ENCODE measurements at regions not wholly inside any gene's neighbourhood (a gene's known extent, or its start where the extent isn't known, plus 50 kb on each side); places are given as distances from the start of the nearest gene placed in this dataset.
"Not testable (repeated sequence)": the region's sequence is repeated elsewhere in the genome, so short reads cannot be mapped to it uniquely, and the experiment has no call there.

- not testable (repeated sequence) for H3K4me1 ChIP-seq (ENCODE audit: control insufficient read depth in 2 of 2, insufficient read depth in 2 of 2, low read length in 1 of 2); H3K27me3 ChIP-seq (ENCODE audit: control insufficient read depth in 1 of 2, insufficient read depth in 2 of 2, low read length in 2 of 2); H3K4me3 ChIP-seq (ENCODE audit: low read depth in 1 of 2, low read length in 2 of 2); H3K36me3 ChIP-seq (ENCODE audit: control insufficient read depth in 2 of 2, insufficient read depth in 2 of 2, low read length in 1 of 2); H3K9me3 ChIP-seq (ENCODE audit: control insufficient read depth in 2 of 2, insufficient read depth in 1 of 2, low read depth in 1 of 2, low read length in 1 of 2); H3K27ac ChIP-seq (ENCODE audit: low read depth in 2 of 2, low read length in 1 of 2)
- 85 to 89% methylated on average over 5 of the region's 5 CpGs for WGBS, 2 donors
Observed at GRCh38 chr17:74134234-74134633, 69.2 kb upstream of the RPL38 start.

GRCh38 chr17:74134991-74135390, 68.5 kb upstream of the RPL38 start:
- H3K9me3 ChIP-seq (ENCODE audit: control insufficient read depth in 2 of 2, insufficient read depth in 1 of 2, low read depth in 1 of 2, low read length in 1 of 2), result no peaks in the 10 kb centered on the region
- WGBS, 2 donors, result 45 to 67% methylated on average over 1 of the region's 1 CpG
- no peaks in the 10 kb centered on the region for H3K36me3 ChIP-seq (ENCODE audit: control insufficient read depth in 2 of 2, insufficient read depth in 2 of 2, low read length in 1 of 2)
- H3K4me1 ChIP-seq (ENCODE audit: control insufficient read depth in 2 of 2, insufficient read depth in 2 of 2, low read length in 1 of 2), result no peaks in the 10 kb centered on the region
- no peak overlapping the region for H3K27ac ChIP-seq (ENCODE audit: low read depth in 2 of 2, low read length in 1 of 2)
- no peaks in the 10 kb centered on the region for H3K27me3 ChIP-seq (ENCODE audit: control insufficient read depth in 1 of 2, insufficient read depth in 2 of 2, low read length in 2 of 2)
- no peak overlapping the region for H3K4me3 ChIP-seq (ENCODE audit: low read depth in 1 of 2, low read length in 2 of 2)

- Histone ChIP-seq H3K4me1 (ENCODE audit: control insufficient read depth in 2 of 2, insufficient read depth in 2 of 2, low read length in 1 of 2) (no peaks in the 10 kb centered on the region), H3K27ac (ENCODE audit: low read depth in 2 of 2, low read length in 1 of 2) (no peak overlapping the region), H3K36me3 (ENCODE audit: control insufficient read depth in 2 of 2, insufficient read depth in 2 of 2, low read length in 1 of 2) (no peaks in the 10 kb centered on the region), H3K9me3 (ENCODE audit: control insufficient read depth in 2 of 2, insufficient read depth in 1 of 2, low read depth in 1 of 2, low read length in 1 of 2) (no peaks in the 10 kb centered on the region), H3K27me3 (ENCODE audit: control insufficient read depth in 1 of 2, insufficient read depth in 2 of 2, low read length in 2 of 2) (no peaks in the 10 kb centered on the region), H3K4me3 (ENCODE audit: low read depth in 1 of 2, low read length in 2 of 2) (no peak overlapping the region)
- 62 to 69% methylated on average over 9 of the region's 9 CpGs for WGBS, 2 donors
Observed at GRCh38 chr17:74135391-74136167, 67.9 kb upstream of the RPL38 start.

GRCh38 chr17:74137416-74137815, 66.1 kb upstream of the RPL38 start:
- H3K27me3 ChIP-seq (ENCODE audit: control insufficient read depth in 1 of 2, insufficient read depth in 2 of 2, low read length in 2 of 2), result no peaks in the 10 kb centered on the region
- WGBS, 2 donors, result 37 to 44% methylated on average over 3 of the region's 3 CpGs
- H3K4me1 ChIP-seq (ENCODE audit: control insufficient read depth in 2 of 2, insufficient read depth in 2 of 2, low read length in 1 of 2), result no peaks in the 10 kb centered on the region
- H3K9me3 ChIP-seq (ENCODE audit: control insufficient read depth in 2 of 2, insufficient read depth in 1 of 2, low read depth in 1 of 2, low read length in 1 of 2), result no peaks in the 10 kb centered on the region
- no peak overlapping the region for H3K4me3 ChIP-seq (ENCODE audit: low read depth in 1 of 2, low read length in 2 of 2)
- no peaks in the 10 kb centered on the region for H3K36me3 ChIP-seq (ENCODE audit: control insufficient read depth in 2 of 2, insufficient read depth in 2 of 2, low read length in 1 of 2)
- H3K27ac ChIP-seq (ENCODE audit: low read depth in 2 of 2, low read length in 1 of 2), result no peak overlapping the region

- Histone ChIP-seq H3K9me3 (ENCODE audit: control insufficient read depth in 2 of 2, insufficient read depth in 1 of 2, low read depth in 1 of 2, low read length in 1 of 2) (peaks cover 2% of the 10 kb centered on the region in 2 donors), H3K27me3 (ENCODE audit: control insufficient read depth in 1 of 2, insufficient read depth in 2 of 2, low read length in 2 of 2) (no peaks in the 10 kb centered on the region), H3K4me3 (ENCODE audit: low read depth in 1 of 2, low read length in 2 of 2) (no peak overlapping the region), H3K36me3 (ENCODE audit: control insufficient read depth in 2 of 2, insufficient read depth in 2 of 2, low read length in 1 of 2) (no peaks in the 10 kb centered on the region), H3K4me1 (ENCODE audit: control insufficient read depth in 2 of 2, insufficient read depth in 2 of 2, low read length in 1 of 2) (no peaks in the 10 kb centered on the region), H3K27ac (ENCODE audit: low read depth in 2 of 2, low read length in 1 of 2) (no peak overlapping the region)
Observed at GRCh38 chr17:74139120-74139519, 64.4 kb upstream of the RPL38 start.

GRCh38 chr17:74140282-74140681, 63.2 kb upstream of the RPL38 start:
- no peaks in the 10 kb centered on the region for H3K27me3 ChIP-seq (ENCODE audit: control insufficient read depth in 1 of 2, insufficient read depth in 2 of 2, low read length in 2 of 2)
- H3K36me3 ChIP-seq (ENCODE audit: control insufficient read depth in 2 of 2, insufficient read depth in 2 of 2, low read length in 1 of 2), result no peaks in the 10 kb centered on the region
- 81 to 83% methylated on average over 3 of the region's 3 CpGs for WGBS, 2 donors
- H3K9me3 ChIP-seq (ENCODE audit: control insufficient read depth in 2 of 2, insufficient read depth in 1 of 2, low read depth in 1 of 2, low read length in 1 of 2), result peaks cover 2% of the 10 kb centered on the region in 2 donors
- H3K27ac ChIP-seq (ENCODE audit: low read depth in 2 of 2, low read length in 1 of 2), result no peak overlapping the region
- H3K4me3 ChIP-seq (ENCODE audit: low read depth in 1 of 2, low read length in 2 of 2), result no peak overlapping the region
- H3K4me1 ChIP-seq (ENCODE audit: control insufficient read depth in 2 of 2, insufficient read depth in 2 of 2, low read length in 1 of 2), result no peaks in the 10 kb centered on the region

- no peak overlapping the region for H3K4me3 ChIP-seq (ENCODE audit: low read depth in 1 of 2, low read length in 2 of 2)
- H3K27me3 ChIP-seq (ENCODE audit: control insufficient read depth in 1 of 2, insufficient read depth in 2 of 2, low read length in 2 of 2), result peaks cover 0 to 5% of the 10 kb centered on the region in 2 donors
- no peak overlapping the region for H3K27ac ChIP-seq (ENCODE audit: low read depth in 2 of 2, low read length in 1 of 2)
- peaks cover 2% of the 10 kb centered on the region in 2 donors for H3K9me3 ChIP-seq (ENCODE audit: control insufficient read depth in 2 of 2, insufficient read depth in 1 of 2, low read depth in 1 of 2, low read length in 1 of 2)
- no peaks in the 10 kb centered on the region for H3K36me3 ChIP-seq (ENCODE audit: control insufficient read depth in 2 of 2, insufficient read depth in 2 of 2, low read length in 1 of 2)
- H3K4me1 ChIP-seq (ENCODE audit: control insufficient read depth in 2 of 2, insufficient read depth in 2 of 2, low read length in 1 of 2), result no peaks in the 10 kb centered on the region
Observed at GRCh38 chr17:74141612-74142011, 61.9 kb upstream of the RPL38 start.

GRCh38 chr17:74143318-74143717, 60.2 kb upstream of the RPL38 start:
- not testable (repeated sequence) for H3K4me1 ChIP-seq (ENCODE audit: control insufficient read depth in 2 of 2, insufficient read depth in 2 of 2, low read length in 1 of 2); H3K27me3 ChIP-seq (ENCODE audit: control insufficient read depth in 1 of 2, insufficient read depth in 2 of 2, low read length in 2 of 2); H3K36me3 ChIP-seq (ENCODE audit: control insufficient read depth in 2 of 2, insufficient read depth in 2 of 2, low read length in 1 of 2); H3K9me3 ChIP-seq (ENCODE audit: control insufficient read depth in 2 of 2, insufficient read depth in 1 of 2, low read depth in 1 of 2, low read length in 1 of 2); H3K4me3 ChIP-seq (ENCODE audit: low read depth in 1 of 2, low read length in 2 of 2); H3K27ac ChIP-seq (ENCODE audit: low read depth in 2 of 2, low read length in 1 of 2)
- WGBS, 2 donors, result 82 to 85% methylated on average over 4 of the region's 4 CpGs

- peaks cover 0 to 5% of the 10 kb centered on the region in 2 donors for H3K27me3 ChIP-seq (ENCODE audit: control insufficient read depth in 1 of 2, insufficient read depth in 2 of 2, low read length in 2 of 2)
- H3K36me3 ChIP-seq (ENCODE audit: control insufficient read depth in 2 of 2, insufficient read depth in 2 of 2, low read length in 1 of 2), result no peaks in the 10 kb centered on the region
- H3K27ac ChIP-seq (ENCODE audit: low read depth in 2 of 2, low read length in 1 of 2), result no peak overlapping the region
- no peaks in the 10 kb centered on the region for H3K4me1 ChIP-seq (ENCODE audit: control insufficient read depth in 2 of 2, insufficient read depth in 2 of 2, low read length in 1 of 2)
- no peak overlapping the region for H3K4me3 ChIP-seq (ENCODE audit: low read depth in 1 of 2, low read length in 2 of 2)
- H3K9me3 ChIP-seq (ENCODE audit: control insufficient read depth in 2 of 2, insufficient read depth in 1 of 2, low read depth in 1 of 2, low read length in 1 of 2), result peaks cover 2% of the 10 kb centered on the region in 2 donors
- 60 to 68% methylated on average over 6 of the region's 6 CpGs for WGBS, 2 donors
Observed at GRCh38 chr17:74145756-74146155, 57.7 kb upstream of the RPL38 start.

- peaks cover 2% of the 10 kb centered on the region in 2 donors for H3K9me3 ChIP-seq (ENCODE audit: control insufficient read depth in 2 of 2, insufficient read depth in 1 of 2, low read depth in 1 of 2, low read length in 1 of 2)
- H3K36me3 ChIP-seq (ENCODE audit: control insufficient read depth in 2 of 2, insufficient read depth in 2 of 2, low read length in 1 of 2), result no peaks in the 10 kb centered on the region
- H3K4me1 ChIP-seq (ENCODE audit: control insufficient read depth in 2 of 2, insufficient read depth in 2 of 2, low read length in 1 of 2), result no peaks in the 10 kb centered on the region
- 80 to 81% methylated on average over 3 of the region's 3 CpGs for WGBS, 2 donors
- H3K27me3 ChIP-seq (ENCODE audit: control insufficient read depth in 1 of 2, insufficient read depth in 2 of 2, low read length in 2 of 2), result peaks cover 0 to 5% of the 10 kb centered on the region in 2 donors
- no peak overlapping the region for H3K4me3 ChIP-seq (ENCODE audit: low read depth in 1 of 2, low read length in 2 of 2)
- no peak overlapping the region for H3K27ac ChIP-seq (ENCODE audit: low read depth in 2 of 2, low read length in 1 of 2)
Observed at GRCh38 chr17:74146196-74146595, 57.3 kb upstream of the RPL38 start.

Data from esophagus (tissue), 2 donors.